ENCODE measurements at regions not wholly inside any gene's neighbourhood (a gene's known extent, or its start where the extent isn't known, plus 50 kb on each side); places are given as distances from the start of the nearest gene placed in this dataset.

- H3K4me3 ChIP-seq (ENCODE audit: low read depth, low read length, poor library complexity, severe bottlenecking): no peak overlapping the region
- no peak overlapping the region for H3K4me2 ChIP-seq (ENCODE audit: low read length)
- H3K27ac ChIP-seq (ENCODE audit: low read depth, low read length, poor library complexity, severe bottlenecking): no peak overlapping the region
- H4K20me1 ChIP-seq (ENCODE audit: insufficient read depth, low read length): no peaks in the 10 kb centered on the region
- H3K4me1 ChIP-seq (ENCODE audit: insufficient read depth, low read length, severe bottlenecking): peaks cover 25% of the 10 kb centered on the region
- peaks cover 4% of the 10 kb centered on the region; the same call in 1 of the 2 replicates for H3K36me3 ChIP-seq (ENCODE audit: insufficient read depth, low read length)
- H2AFZ ChIP-seq (ENCODE audit: low read length): no peak overlapping the region
- no peaks in the 10 kb centered on the region for H3K79me2 ChIP-seq (ENCODE audit: insufficient read depth, low read length)
- no peak overlapping the region for H3K9ac ChIP-seq (ENCODE audit: low read length)
- H3K9me3 ChIP-seq (ENCODE audit: low read length): no peaks in the 10 kb centered on the region
- no peaks in the 10 kb centered on the region for H3K9me2 ChIP-seq (ENCODE audit: low read depth, low read length)
- H3F3A ChIP-seq (ENCODE audit: insufficient read depth, low read length): peaks cover 4% of the 10 kb centered on the region; the same call in 1 of the 2 replicates
- TF ChIP-seq EZH2 (IDR thresholded peaks at IDR 0.05; ENCODE audit: borderline replicate concordance, low read length) (no peak), CTCF (IDR thresholded peaks at IDR 0.05; ENCODE audit: low read length) (no peak)
- H3K27me3 ChIP-seq (ENCODE audit: insufficient read depth, low read length): no peaks in the 10 kb centered on the region
Measured at GRCh38 chr13:73984201-73984600, 150.0 kb downstream of the KLF12 start.

GRCh38 chr13:73983109-73983508 is 151.1 kb downstream of the KLF12 start:
- Histone ChIP-seq H3K4me1 (ENCODE audit: insufficient read depth, low read length, severe bottlenecking) (peaks cover 14% of the 10 kb centered on the region), H3K36me3 (ENCODE audit: insufficient read depth, low read length) (peaks cover 13% of the 10 kb centered on the region; the same call in 1 of the 2 replicates), H2AFZ (ENCODE audit: low read length) (no peak overlapping the region), H3K4me2 (ENCODE audit: low read length) (no peak overlapping the region), H3K4me3 (ENCODE audit: low read depth, low read length, poor library complexity, severe bottlenecking) (no peak overlapping the region), H3K27ac (ENCODE audit: low read depth, low read length, poor library complexity, severe bottlenecking) (no peak overlapping the region), H4K20me1 (ENCODE audit: insufficient read depth, low read length) (no peaks in the 10 kb centered on the region), H3F3A (ENCODE audit: insufficient read depth, low read length) (peaks cover 3% of the 10 kb centered on the region; the same call in 1 of the 2 replicates), H3K9ac (ENCODE audit: low read length) (no peak overlapping the region), H3K9me3 (ENCODE audit: low read length) (no peaks in the 10 kb centered on the region), H3K27me3 (ENCODE audit: insufficient read depth, low read length) (no peaks in the 10 kb centered on the region), H3K9me2 (ENCODE audit: low read depth, low read length) (no peaks in the 10 kb centered on the region), H3K79me2 (ENCODE audit: insufficient read depth, low read length) (no peaks in the 10 kb centered on the region)
- TF ChIP-seq CTCF (IDR thresholded peaks at IDR 0.05; ENCODE audit: low read length) (no peak), EZH2 (IDR thresholded peaks at IDR 0.05; ENCODE audit: borderline replicate concordance, low read length) (no peak)

GRCh38 chr13:73981595-73981994 is 152.6 kb downstream of the KLF12 start:
- Histone ChIP-seq H3K36me3 (ENCODE audit: insufficient read depth, low read length) (peaks cover 18% of the 10 kb centered on the region; the same call in 1 of the 2 replicates), H3K4me3 (ENCODE audit: low read depth, low read length, poor library complexity, severe bottlenecking) (no peak overlapping the region), H2AFZ (ENCODE audit: low read length) (no peak overlapping the region), H3K9ac (ENCODE audit: low read length) (no peak overlapping the region), H3K4me1 (ENCODE audit: insufficient read depth, low read length, severe bottlenecking) (peaks cover 15% of the 10 kb centered on the region), H3K4me2 (ENCODE audit: low read length) (no peak overlapping the region), H3K27me3 (ENCODE audit: insufficient read depth, low read length) (no peaks in the 10 kb centered on the region), H3K9me3 (ENCODE audit: low read length) (no peaks in the 10 kb centered on the region), H4K20me1 (ENCODE audit: insufficient read depth, low read length) (no peaks in the 10 kb centered on the region), H3K9me2 (ENCODE audit: low read depth, low read length) (no peaks in the 10 kb centered on the region), H3K27ac (ENCODE audit: low read depth, low read length, poor library complexity, severe bottlenecking) (no peak overlapping the region), H3F3A (ENCODE audit: insufficient read depth, low read length) (no peaks in the 10 kb centered on the region), H3K79me2 (ENCODE audit: insufficient read depth, low read length) (no peaks in the 10 kb centered on the region)
- TF ChIP-seq CTCF (IDR thresholded peaks at IDR 0.05; ENCODE audit: low read length) (no peak), EZH2 (IDR thresholded peaks at IDR 0.05; ENCODE audit: borderline replicate concordance, low read length) (no peak)
